DND-41 (cell line): ENCODE measurements at regions not wholly inside any gene's neighbourhood (a gene's known extent, or its start where the extent isn't known, plus 50 kb on each side); places are given as distances from the start of the nearest gene placed in this dataset.

Source experiments
- EZH2 ChIP-seq: IDR thresholded peaks from 3 replicates; pipeline ENCODE4 v1.6.1; 2012; ENCODE audit warnings: borderline replicate concordance, low read depth, mild to moderate bottlenecking, moderate library complexity, low read length, inconsistent platforms; ENCODE audit not compliant: severe bottlenecking
- TF ChIP-seq, protein P1 (sequence below): IDR thresholded peaks from 2 replicates; pipeline ENCODE4 v1.5.1; 2012; ENCODE audit warnings: borderline replicate concordance, low read length, moderate library complexity, mild to moderate bottlenecking; ENCODE audit not compliant: poor library complexity, severe bottlenecking; ENCODE audit errors: extremely low read depth

DNA sequence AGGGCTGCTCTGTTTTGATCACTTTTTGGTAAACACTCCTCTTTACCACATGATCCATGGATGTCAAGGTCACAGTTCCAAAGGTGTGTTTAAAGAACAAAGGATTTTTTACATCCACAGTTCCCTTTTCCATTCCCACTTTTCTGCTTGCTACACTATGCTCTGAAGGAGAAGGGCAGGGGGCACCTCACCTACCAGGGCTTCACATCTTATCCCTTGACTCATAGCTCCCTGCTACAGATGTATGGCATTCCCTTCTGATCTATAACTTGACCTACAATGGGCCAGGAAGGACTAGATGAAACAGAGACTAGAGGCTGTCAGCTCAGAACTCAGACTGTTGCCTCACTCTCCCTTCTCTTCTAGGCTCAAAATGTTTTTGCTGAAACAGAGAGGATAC lies 233.1 kb upstream of the RPS6KA3 start:
- TF ChIP-seq, protein P1, sequence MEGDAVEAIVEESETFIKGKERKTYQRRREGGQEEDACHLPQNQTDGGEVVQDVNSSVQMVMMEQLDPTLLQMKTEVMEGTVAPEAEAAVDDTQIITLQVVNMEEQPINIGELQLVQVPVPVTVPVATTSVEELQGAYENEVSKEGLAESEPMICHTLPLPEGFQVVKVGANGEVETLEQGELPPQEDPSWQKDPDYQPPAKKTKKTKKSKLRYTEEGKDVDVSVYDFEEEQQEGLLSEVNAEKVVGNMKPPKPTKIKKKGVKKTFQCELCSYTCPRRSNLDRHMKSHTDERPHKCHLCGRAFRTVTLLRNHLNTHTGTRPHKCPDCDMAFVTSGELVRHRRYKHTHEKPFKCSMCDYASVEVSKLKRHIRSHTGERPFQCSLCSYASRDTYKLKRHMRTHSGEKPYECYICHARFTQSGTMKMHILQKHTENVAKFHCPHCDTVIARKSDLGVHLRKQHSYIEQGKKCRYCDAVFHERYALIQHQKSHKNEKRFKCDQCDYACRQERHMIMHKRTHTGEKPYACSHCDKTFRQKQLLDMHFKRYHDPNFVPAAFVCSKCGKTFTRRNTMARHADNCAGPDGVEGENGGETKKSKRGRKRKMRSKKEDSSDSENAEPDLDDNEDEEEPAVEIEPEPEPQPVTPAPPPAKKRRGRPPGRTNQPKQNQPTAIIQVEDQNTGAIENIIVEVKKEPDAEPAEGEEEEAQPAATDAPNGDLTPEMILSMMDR: no peak
- no peak for TF ChIP-seq EZH2
